ENCODE measurements at regions not wholly inside any gene's neighbourhood (a gene's known extent, or its start where the extent isn't known, plus 50 kb on each side); places are given as distances from the start of the nearest gene placed in this dataset.

- Histone ChIP-seq H3K27ac (no peak overlapping the region), H3K4me3 (no peak overlapping the region)
- DNase-seq (ENCODE audit: low spot score), result no peak
- no peak for TF ChIP-seq CTCF (IDR thresholded peaks at IDR 0.05)
Measured at GRCh38 chr1:106875622-106876021, 180.9 kb upstream of the PRMT6 start.

GRCh38 chr1:106876384-106876783 lies 180.1 kb upstream of the PRMT6 start:
- DNase-seq (ENCODE audit: low spot score), result no peak
- no peak overlapping the region for H3K4me3 ChIP-seq
- no peak for TF ChIP-seq CTCF (IDR thresholded peaks at IDR 0.05)
- H3K27ac ChIP-seq, result no peak overlapping the region

- DNase-seq (ENCODE audit: low spot score), result no peak
- TF ChIP-seq CTCF (IDR thresholded peaks at IDR 0.05), result no peak
- no peak overlapping the region for H3K27ac ChIP-seq
- H3K4me3 ChIP-seq, result no peak overlapping the region
Measured at GRCh38 chr1:106879538-106879937, 176.9 kb upstream of the PRMT6 start.

GRCh38 chr1:106880226-106880625 lies 176.2 kb upstream of the PRMT6 start:
- TF ChIP-seq CTCF (IDR thresholded peaks at IDR 0.05), result no peak
- DNase-seq (ENCODE audit: low spot score), result no peak
- H3K27ac ChIP-seq, result no peak overlapping the region
- no peak overlapping the region for H3K4me3 ChIP-seq

- H3K27ac ChIP-seq, result no peak overlapping the region
- no peak overlapping the region for H3K4me3 ChIP-seq
- TF ChIP-seq CTCF (IDR thresholded peaks at IDR 0.05), result no peak
Measured at GRCh38 chr1:106883208-106883607, 173.3 kb upstream of the PRMT6 start.

GRCh38 chr1:106889059-106889458 lies 167.4 kb upstream of the PRMT6 start:
- DNase-seq (ENCODE audit: low spot score), result no peak
- no peak for TF ChIP-seq CTCF (IDR thresholded peaks at IDR 0.05)

More at GRCh38 chr1:106883208-106883607, 173.3 kb upstream of the PRMT6 start:
- DNase-seq (ENCODE audit: low spot score), result no peak

GRCh38 chr1:106889583-106889982 lies 166.9 kb upstream of the PRMT6 start:
- Histone ChIP-seq H3K27ac (no peak overlapping the region), H3K4me3 (no peak overlapping the region)
- no peak for DNase-seq (ENCODE audit: low spot score)
- no peak for TF ChIP-seq CTCF (IDR thresholded peaks at IDR 0.05)

More at GRCh38 chr1:106889059-106889458, 167.4 kb upstream of the PRMT6 start:
- no peak overlapping the region for H3K4me3 ChIP-seq
- no peak overlapping the region for H3K27ac ChIP-seq

All from coronary artery (tissue), 2 donors.